Astrocyte of the cerebellum (primary cell): ENCODE measurements at regions not wholly inside any gene's neighbourhood (a gene's known extent, or its start where the extent isn't known, plus 50 kb on each side); places are given as distances from the start of the nearest gene placed in this dataset.

Experiments
- DNase-seq: peaks from one replicate; pipeline ENCODE4 v3.0.0-alpha.2; 2011; ENCODE audit warnings: low read depth
- H3K4me3 ChIP-seq: 2 replicates; pipeline ENCODE4 v1.5.1; 2011; ENCODE audit warnings: mild to moderate bottlenecking, low read depth, low read length, moderate library complexity
- CTCF ChIP-seq: IDR thresholded peaks from 2 replicates; pipeline ENCODE4 v1.5.1; 2012; ENCODE audit warnings: low read length, low read depth, moderate library complexity, mild to moderate bottlenecking; ENCODE audit errors: missing control alignments
- in situ Hi-C: cut with HindIII; loops from 2 replicates; pipeline ENCODE4 v1.10.0; 2017; ENCODE audit warnings: low sequenced_read_pairs

DNA sequence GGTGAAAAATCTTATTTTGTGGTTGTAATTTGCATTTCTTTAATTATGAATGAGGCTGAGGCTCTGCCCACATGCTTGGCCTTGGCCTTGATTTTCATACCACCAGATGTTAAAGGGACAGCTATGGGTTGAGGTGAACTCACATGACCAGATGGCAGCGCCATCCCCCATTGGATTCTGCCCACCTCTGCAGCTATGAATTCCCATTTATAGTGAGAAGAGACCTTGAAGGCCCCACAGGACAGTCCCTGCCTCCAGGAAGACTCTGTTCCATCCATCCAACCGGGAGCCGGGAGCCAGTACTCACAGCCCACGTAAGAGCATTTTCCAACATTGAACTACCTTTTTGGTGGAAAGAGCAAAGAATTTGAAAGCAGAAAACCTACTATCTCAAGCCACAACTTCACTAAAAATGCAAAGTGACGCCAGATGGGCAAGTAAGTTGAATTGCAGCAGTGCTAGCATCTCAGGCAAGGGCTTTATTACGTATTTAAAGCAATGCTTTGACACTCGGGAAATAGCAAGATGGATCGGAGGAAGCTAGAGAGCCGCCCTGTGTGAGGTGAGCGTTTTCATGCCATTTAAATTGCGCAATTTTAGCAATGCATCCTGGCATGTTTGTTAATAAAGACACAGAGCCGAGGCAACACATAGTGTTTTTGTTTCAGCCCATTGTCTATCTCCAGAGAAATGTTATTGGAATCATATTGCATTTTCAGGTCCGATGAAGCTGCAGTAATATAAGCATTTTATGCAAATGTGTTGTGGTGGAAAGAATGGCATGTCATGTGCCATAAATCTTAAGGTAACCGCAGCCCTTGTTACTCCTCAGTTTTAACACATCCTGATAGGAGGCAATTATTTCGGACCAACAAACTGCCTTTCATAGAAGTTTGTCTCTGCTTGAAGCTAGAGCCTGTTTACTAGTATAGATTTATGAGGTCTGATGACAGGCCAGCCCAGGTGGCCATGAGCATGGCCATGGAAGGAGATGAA, 273.4 kb upstream of the TNRC6C start:
- TF ChIP-seq CTCF: no peak
- in situ Hi-C loops: no loop called here
- no peak overlapping the region for H3K4me3 ChIP-seq
- no peak for DNase-seq

GRCh38 chr17:77685881-77686486, 272.5 kb upstream of the TNRC6C start:
- in situ Hi-C loops: no loop called here
- DNase-seq: no peak
- no peak overlapping the region for H3K4me3 ChIP-seq
- no peak for TF ChIP-seq CTCF

DNA sequence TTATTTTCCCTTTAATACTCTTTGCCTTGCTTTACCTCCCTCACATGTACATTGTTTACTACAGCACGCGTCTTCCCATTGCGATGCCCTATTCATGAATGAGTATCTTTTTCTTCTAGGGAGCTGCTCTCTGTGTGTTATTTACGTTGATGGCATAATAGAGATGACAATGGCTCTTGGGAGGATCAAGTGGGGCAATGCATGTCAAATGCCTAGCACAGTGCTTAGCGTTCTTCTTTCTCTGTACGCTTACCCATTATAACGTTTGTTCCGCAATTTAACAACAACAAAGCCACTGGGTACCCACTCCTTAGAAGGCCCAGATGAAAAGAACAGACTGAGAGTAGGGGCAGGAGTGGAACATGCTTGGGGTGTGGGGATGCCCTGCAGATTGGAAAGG, 271.6 kb upstream of the TNRC6C start:
- TF ChIP-seq CTCF: no peak
- no peak for DNase-seq
- H3K4me3 ChIP-seq: no peak overlapping the region
- in situ Hi-C loops: no loop called here

GRCh38 chr17:77687417-77687816, 271.1 kb upstream of the TNRC6C start:
- TF ChIP-seq CTCF: no peak
- in situ Hi-C loops: no loop called here
- no peak overlapping the region for H3K4me3 ChIP-seq
- no peak for DNase-seq

DNA sequence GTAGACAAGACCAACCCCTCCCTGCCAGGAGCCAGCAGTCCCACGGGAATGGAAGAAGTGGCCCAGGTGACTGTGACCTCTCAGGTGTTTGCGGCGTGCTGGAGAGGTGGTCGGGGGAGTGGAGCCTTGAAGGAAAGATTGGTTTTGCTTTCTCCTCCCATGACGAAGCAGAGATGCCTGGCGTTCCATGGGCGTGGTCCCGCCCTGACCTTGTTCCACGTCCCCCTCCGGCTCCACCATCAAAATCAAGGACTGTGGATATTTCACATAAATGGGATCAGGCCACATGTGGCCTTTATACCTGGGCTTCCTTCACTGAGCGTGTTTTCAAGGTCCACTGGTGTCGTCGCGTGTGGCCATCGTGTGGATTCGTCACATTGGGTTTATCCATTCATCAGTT, 270.6 kb upstream of the TNRC6C start:
- TF ChIP-seq CTCF: no peak
- DNase-seq: no peak
- no peak overlapping the region for H3K4me3 ChIP-seq
- in situ Hi-C loops: no loop called here

GRCh38 chr17:77688369-77688768, 270.1 kb upstream of the TNRC6C start:
- no peak for DNase-seq
- TF ChIP-seq CTCF: no peak
- H3K4me3 ChIP-seq: no peak overlapping the region
- in situ Hi-C loops: no loop called here
